GM23248 (cell line): ENCODE measurements at regions not wholly inside any gene's neighbourhood (a gene's known extent, or its start where the extent isn't known, plus 50 kb on each side); places are given as distances from the start of the nearest gene placed in this dataset.

Experiments used
- DNase-seq: peaks from one replicate; pipeline ENCODE4 v3.0.0-alpha.2; 2015
- H2AFZ ChIP-seq: fragments of 200-600 bp; sonication (generic); 2 replicates; pipeline ENCODE4 v1.6.1; 2016; ENCODE audit warnings: antibody characterized with exemption
- H3F3A ChIP-seq: fragments of 200-600 bp; sonication (generic); 2 replicates; pipeline ENCODE4 v1.6.1; 2016; ENCODE audit warnings: mild to moderate bottlenecking, antibody characterized with exemption, mixed run types; ENCODE audit not compliant: insufficient read depth
- H3K27ac ChIP-seq: fragments of 200-600 bp; sonication (generic); 2 replicates; pipeline ENCODE4 v1.5.1; 2016; ENCODE audit warnings: mild to moderate bottlenecking
- H3K27me3 ChIP-seq: fragments of 200-600 bp; sonication (generic); replicated peaks from 2 replicates; pipeline ENCODE4 v1.6.1; 2016; ENCODE audit warnings: mild to moderate bottlenecking; ENCODE audit not compliant: insufficient read depth
- H3K36me3 ChIP-seq: fragments of 200-600 bp; sonication (generic); 2 replicates; pipeline ENCODE4 v1.6.1; 2016; ENCODE audit warnings: low read depth, mild to moderate bottlenecking
- H3K4me1 ChIP-seq: fragments of 200-600 bp; sonication (generic); 2 replicates; pipeline ENCODE4 v1.6.1; 2016; ENCODE audit warnings: mild to moderate bottlenecking; ENCODE audit not compliant: insufficient read depth
- H3K4me2 ChIP-seq: fragments of 200-600 bp; sonication (generic); one replicate; pipeline ENCODE4 v1.6.1; 2016; ENCODE audit warnings: mild to moderate bottlenecking; ENCODE audit not compliant: unreplicated experiment
- H3K4me3 ChIP-seq: fragments of 200-600 bp; sonication (generic); 2 replicates; pipeline ENCODE4 v1.5.1; 2016; ENCODE audit warnings: mild to moderate bottlenecking
- H3K79me2 ChIP-seq: fragments of 200-600 bp; sonication (generic); 2 replicates; pipeline ENCODE4 v1.6.1; 2016; ENCODE audit warnings: mild to moderate bottlenecking; ENCODE audit not compliant: insufficient read depth
- H3K9ac ChIP-seq: fragments of 200-600 bp; sonication (generic); 2 replicates; pipeline ENCODE4 v1.6.1; 2016; ENCODE audit warnings: mild to moderate bottlenecking
- H3K9me2 ChIP-seq: fragments of 200-600 bp; sonication (generic); 2 replicates; pipeline ENCODE4 v1.6.1; 2016; ENCODE audit warnings: mixed run types, mild to moderate bottlenecking, moderate library complexity; ENCODE audit not compliant: insufficient read depth
- H3K9me3 ChIP-seq: fragments of 200-600 bp; sonication (generic); one replicate; pipeline ENCODE4 v1.6.1; 2017; ENCODE audit warnings: low read depth
- H4K20me1 ChIP-seq: fragments of 200-600 bp; sonication (generic); 2 replicates; pipeline ENCODE4 v1.6.0; 2016; ENCODE audit not compliant: insufficient read depth
- EZH2 ChIP-seq: fragments of 200-600 bp; sonication (generic); IDR thresholded peaks from 2 replicates; pipeline ENCODE4 v1.6.1; 2018; ENCODE audit warnings: antibody characterized with exemption, mild to moderate bottlenecking; ENCODE audit not compliant: insufficient read depth, poor library complexity, severe bottlenecking
- EZH2phosphoT487 ChIP-seq: fragments of 200-600 bp; sonication (generic); IDR thresholded peaks from 2 replicates; pipeline ENCODE4 v1.6.1; 2018; ENCODE audit warnings: antibody characterized with exemption, moderate library complexity, mild to moderate bottlenecking, low read depth; ENCODE audit not compliant: insufficient read depth
- WGBS, 2 experiments: methylation state at CpG; one replicate each; pipeline ENCODE4 v1.1.6; 2015 to 2017; ENCODE audit warnings: low lambda C conversion rate in 2 of 2, low coverage in 1 of 2; ENCODE audit errors: missing lambda C conversion rate in 2 of 2; 5-methylcytosine and 5-hydroxymethylcytosine counted together
- in situ Hi-C: fragments of 300-500 bp; cut with MboI; formaldehyde crosslinking; loops from 2 replicates; pipeline ENCODE4 v1.15.0; 2020

GRCh38 chr10:17510242-17510908 is 56.0 kb upstream of the ST8SIA6 start:
- H4K20me1 ChIP-seq, result no peaks in the 10 kb centered on the region
- no peaks in the 10 kb centered on the region for H3K9me2 ChIP-seq
- TF ChIP-seq EZH2phosphoT487, result no peak
- TF ChIP-seq EZH2, result no peak
- no peak overlapping the region for H2AFZ ChIP-seq
- in situ Hi-C loops, result no loop called here
- H3K27me3 ChIP-seq, result no peaks in the 10 kb centered on the region
- H3K36me3 ChIP-seq, result no peaks in the 10 kb centered on the region
- H3K4me1 ChIP-seq, result peaks cover 35% of the 10 kb centered on the region
- H3K9ac ChIP-seq, result no peak overlapping the region
- H3K27ac ChIP-seq, result no peak overlapping the region
- peaks cover 38% of the 10 kb centered on the region for H3F3A ChIP-seq
- H3K4me3 ChIP-seq, result no peak overlapping the region
- H3K9me3 ChIP-seq, result no peaks in the 10 kb centered on the region
- no peak overlapping the region for H3K4me2 ChIP-seq
- WGBS, 2 experiments, result 97 to 99% methylated on average over 5 of the region's 5 CpGs
- H3K79me2 ChIP-seq, result no peaks in the 10 kb centered on the region
- DNase-seq, result no peak

- Histone ChIP-seq H3K9me2 (no peaks in the 10 kb centered on the region), H4K20me1 (no peaks in the 10 kb centered on the region), H3K9ac (no peak overlapping the region), H3K4me2 (no peak overlapping the region), H3K4me3 (no peak overlapping the region), H3K4me1 (peaks cover 39% of the 10 kb centered on the region), H3K36me3 (no peaks in the 10 kb centered on the region), H3F3A (peaks cover 38% of the 10 kb centered on the region), H2AFZ (no peak overlapping the region), H3K27me3 (no peaks in the 10 kb centered on the region), H3K27ac (no peak overlapping the region), H3K79me2 (no peaks in the 10 kb centered on the region), H3K9me3 (no peaks in the 10 kb centered on the region)
- TF ChIP-seq EZH2phosphoT487 (no peak), EZH2 (no peak)
- in situ Hi-C loops, result no loop called here
- WGBS, 2 experiments, result 89 to 92% methylated on average over 4 of the region's 4 CpGs
- no peak for DNase-seq
Observed at GRCh38 chr10:17507538-17507937, 53.1 kb upstream of the ST8SIA6 start.

DNA sequence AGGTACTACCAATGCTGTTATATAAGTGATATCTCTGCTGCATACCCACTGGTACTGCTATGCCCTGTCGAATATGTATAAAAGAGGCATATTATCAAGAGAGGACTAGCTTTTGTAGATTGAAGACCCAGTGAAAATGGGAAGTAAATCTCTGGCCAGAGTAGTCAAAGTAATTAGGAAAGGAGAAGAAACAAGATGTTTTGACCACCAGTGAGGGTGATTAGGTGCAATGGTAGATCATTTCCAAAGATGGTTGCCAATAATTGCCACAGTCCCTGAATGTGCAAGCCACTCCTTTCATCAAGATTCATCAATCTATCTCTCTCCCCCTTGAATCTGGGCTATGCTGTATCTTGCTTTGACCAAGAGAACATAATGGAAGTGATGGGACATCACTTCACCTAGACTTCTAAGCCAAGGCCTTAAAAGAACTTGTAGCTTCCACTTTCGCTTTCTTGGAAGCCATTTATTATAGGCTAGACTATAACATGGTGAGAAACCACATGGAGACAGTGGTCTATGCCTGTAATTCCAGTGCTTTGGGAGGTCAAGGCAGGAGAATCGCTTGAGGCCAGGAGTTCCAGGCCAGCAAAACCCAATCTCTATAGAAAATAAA is 52.6 kb upstream of the ST8SIA6 start:
- H3K4me2 ChIP-seq, result no peak overlapping the region
- 90 to 97% methylated on average over 3 of the region's 3 CpGs for WGBS, 2 experiments

GRCh38 chr10:17506390-17506789 is 52.0 kb upstream of the ST8SIA6 start:
- in situ Hi-C loops, result no loop called here

More for the DNA sequence above, 52.6 kb upstream of the ST8SIA6 start:
- no peak for DNase-seq
- H3K9ac ChIP-seq, result no peak overlapping the region
- in situ Hi-C loops, result no loop called here
- no peak for TF ChIP-seq EZH2phosphoT487
- no peak for TF ChIP-seq EZH2
- H3K9me3 ChIP-seq, result no peaks in the 10 kb centered on the region
- H3K9me2 ChIP-seq, result no peaks in the 10 kb centered on the region
- H3K36me3 ChIP-seq, result no peaks in the 10 kb centered on the region
- no peaks in the 10 kb centered on the region for H3K79me2 ChIP-seq
- peaks cover 33% of the 10 kb centered on the region for H3F3A ChIP-seq
- H4K20me1 ChIP-seq, result no peaks in the 10 kb centered on the region
- peaks cover 35% of the 10 kb centered on the region for H3K4me1 ChIP-seq
- no peaks in the 10 kb centered on the region for H3K27me3 ChIP-seq
- no peak overlapping the region for H3K27ac ChIP-seq
- no peak overlapping the region for H3K4me3 ChIP-seq
- no peak overlapping the region for H2AFZ ChIP-seq

More at GRCh38 chr10:17506390-17506789, 52.0 kb upstream of the ST8SIA6 start:
- Histone ChIP-seq H3K9me2 (no peaks in the 10 kb centered on the region), H3K27ac (no peak overlapping the region), H3K4me3 (no peak overlapping the region), H4K20me1 (no peaks in the 10 kb centered on the region), H3K9ac (no peak overlapping the region), H3K9me3 (no peaks in the 10 kb centered on the region), H2AFZ (no peak overlapping the region), H3K4me2 (no peak overlapping the region), H3K27me3 (no peaks in the 10 kb centered on the region), H3F3A (peaks cover 27% of the 10 kb centered on the region), H3K36me3 (no peaks in the 10 kb centered on the region), H3K79me2 (no peaks in the 10 kb centered on the region), H3K4me1 (peaks cover 30% of the 10 kb centered on the region)
- DNase-seq, result no peak
- 84 to 89% methylated on average over 6 of the region's 6 CpGs for WGBS, 2 experiments
- no peak for TF ChIP-seq EZH2
